ENCODE measurements at regions not wholly inside any gene's neighbourhood (a gene's known extent, or its start where the extent isn't known, plus 50 kb on each side); places are given as distances from the start of the nearest gene placed in this dataset.
"Not testable (repeated sequence)": the region's sequence is repeated elsewhere in the genome, so short reads cannot be mapped to it uniquely, and the experiment has no call there.

- no peak for DNase-seq
Observed at GRCh38 chr17:14460516-14461226, 159.8 kb downstream of the HS3ST3B1 start.

GRCh38 chr17:14459955-14460354 is 159.1 kb downstream of the HS3ST3B1 start:
- no peak for DNase-seq

GRCh38 chr17:14458724-14459123 is 157.8 kb downstream of the HS3ST3B1 start:
- no peak for DNase-seq

- no peak for DNase-seq
Observed at GRCh38 chr17:14454746-14455145, 153.9 kb downstream of the HS3ST3B1 start.

GRCh38 chr17:14452856-14453255 is 152.0 kb downstream of the HS3ST3B1 start:
- no peak for DNase-seq

GRCh38 chr17:14451729-14452191 is 150.9 kb downstream of the HS3ST3B1 start:
- no peak for DNase-seq

- DNase-seq, result no peak
Observed at GRCh38 chr17:14448818-14449217, 147.9 kb downstream of the HS3ST3B1 start.

GRCh38 chr17:14446825-14447224 is 145.9 kb downstream of the HS3ST3B1 start:
- no peak for DNase-seq

- DNase-seq, result no peak
Observed at GRCh38 chr17:14444915-14445314, 144.0 kb downstream of the HS3ST3B1 start.

- DNase-seq, result no peak
Observed at GRCh38 chr17:14442798-14443528, 142.1 kb downstream of the HS3ST3B1 start.

- no peak for DNase-seq
Observed at GRCh38 chr17:14437176-14437575, 136.3 kb downstream of the HS3ST3B1 start.

GRCh38 chr17:14436266-14436665 is 135.4 kb downstream of the HS3ST3B1 start:
- DNase-seq, result no peak

GRCh38 chr17:14434506-14434905 is 133.6 kb downstream of the HS3ST3B1 start:
- no peak for DNase-seq

- no peak for DNase-seq
Observed at GRCh38 chr17:14432079-14432478, 131.2 kb downstream of the HS3ST3B1 start.

- DNase-seq, result no peak
Observed at GRCh38 chr17:14429084-14429483, 128.2 kb downstream of the HS3ST3B1 start.

- DNase-seq, result no peak
Observed at GRCh38 chr17:14428648-14429029, 127.8 kb downstream of the HS3ST3B1 start.

GRCh38 chr17:14427900-14428647 is 127.2 kb downstream of the HS3ST3B1 start:
- DNase-seq, result no peak

GRCh38 chr17:14423156-14423555 is 122.3 kb downstream of the HS3ST3B1 start:
- DNase-seq, result not testable (repeated sequence)

GRCh38 chr17:14417336-14417735 is 116.5 kb downstream of the HS3ST3B1 start:
- DNase-seq, result no peak

- no peak for DNase-seq
Observed at GRCh38 chr17:14409292-14409691, 108.4 kb downstream of the HS3ST3B1 start.

- no peak for DNase-seq
Observed at GRCh38 chr17:14407541-14407940, 106.7 kb downstream of the HS3ST3B1 start.

- no peak for DNase-seq
Observed at GRCh38 chr17:14405189-14405588, 104.3 kb downstream of the HS3ST3B1 start.

Data from occipital lobe (tissue), 1 donor.